ENCODE measurements at regions not wholly inside any gene's neighbourhood (a gene's known extent, or its start where the extent isn't known, plus 50 kb on each side); places are given as distances from the start of the nearest gene placed in this dataset.

DNA sequence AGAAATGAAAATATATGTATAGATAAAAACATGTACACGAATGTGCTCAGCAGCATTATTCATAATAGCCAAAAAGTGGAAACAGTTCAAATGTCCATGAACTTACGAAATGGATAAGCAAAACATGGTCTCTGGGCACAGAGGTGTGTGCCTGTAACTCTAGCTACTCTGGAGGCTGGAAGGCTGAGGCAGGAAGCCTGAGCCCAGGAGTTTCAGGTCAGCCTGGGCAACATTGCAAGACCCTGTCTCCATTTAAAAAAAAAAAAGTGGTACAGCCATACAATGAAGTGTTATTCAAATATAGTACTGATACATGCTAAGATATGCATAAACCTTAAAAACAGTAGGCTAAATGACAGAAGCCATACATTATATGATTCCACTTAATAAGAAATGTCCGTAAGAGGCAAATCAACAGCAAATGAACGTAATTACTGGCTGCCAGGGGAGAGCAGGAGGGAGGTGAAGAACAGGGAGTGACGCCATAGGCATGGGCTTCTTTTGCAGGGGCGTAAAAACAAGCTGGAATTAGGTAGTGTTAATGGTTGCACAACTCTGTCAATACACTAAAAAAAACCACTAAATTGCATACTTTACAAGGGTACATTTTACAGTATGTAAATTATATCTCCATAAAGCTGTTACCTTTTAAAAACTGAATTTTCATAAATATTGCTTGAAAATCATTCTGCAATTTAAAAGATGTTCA, 87.2 kb upstream of the PLEKHM1 start:
- Mint-ChIP-seq H3K9me3 (ENCODE audit: unreplicated experiment) (no peaks in the 10 kb centered on the region), H3K4me3 (ENCODE audit: unreplicated experiment) (no peak overlapping the region), H3K27me3 (ENCODE audit: unreplicated experiment) (no peaks in the 10 kb centered on the region), H3K36me3 (ENCODE audit: unreplicated experiment) (peaks cover 13% of the 10 kb centered on the region), H3K27ac (ENCODE audit: unreplicated experiment) (no peak overlapping the region), H3K4me1 (ENCODE audit: unreplicated experiment) (peaks cover 37% of the 10 kb centered on the region)
- TF ChIP-seq, protein P1, sequence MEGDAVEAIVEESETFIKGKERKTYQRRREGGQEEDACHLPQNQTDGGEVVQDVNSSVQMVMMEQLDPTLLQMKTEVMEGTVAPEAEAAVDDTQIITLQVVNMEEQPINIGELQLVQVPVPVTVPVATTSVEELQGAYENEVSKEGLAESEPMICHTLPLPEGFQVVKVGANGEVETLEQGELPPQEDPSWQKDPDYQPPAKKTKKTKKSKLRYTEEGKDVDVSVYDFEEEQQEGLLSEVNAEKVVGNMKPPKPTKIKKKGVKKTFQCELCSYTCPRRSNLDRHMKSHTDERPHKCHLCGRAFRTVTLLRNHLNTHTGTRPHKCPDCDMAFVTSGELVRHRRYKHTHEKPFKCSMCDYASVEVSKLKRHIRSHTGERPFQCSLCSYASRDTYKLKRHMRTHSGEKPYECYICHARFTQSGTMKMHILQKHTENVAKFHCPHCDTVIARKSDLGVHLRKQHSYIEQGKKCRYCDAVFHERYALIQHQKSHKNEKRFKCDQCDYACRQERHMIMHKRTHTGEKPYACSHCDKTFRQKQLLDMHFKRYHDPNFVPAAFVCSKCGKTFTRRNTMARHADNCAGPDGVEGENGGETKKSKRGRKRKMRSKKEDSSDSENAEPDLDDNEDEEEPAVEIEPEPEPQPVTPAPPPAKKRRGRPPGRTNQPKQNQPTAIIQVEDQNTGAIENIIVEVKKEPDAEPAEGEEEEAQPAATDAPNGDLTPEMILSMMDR (IDR thresholded peaks at IDR 0.05), result no peak
- no peak for DNase-seq (ENCODE audit: extremely low spot score, unreplicated experiment)

GRCh38 chr17:45578516-45579455, 88.3 kb upstream of the PLEKHM1 start:
- no peak overlapping the region for H3K4me3 Mint-ChIP-seq (ENCODE audit: unreplicated experiment)
- TF ChIP-seq, protein P1 (IDR thresholded peaks at IDR 0.05), result no peak

DNA sequence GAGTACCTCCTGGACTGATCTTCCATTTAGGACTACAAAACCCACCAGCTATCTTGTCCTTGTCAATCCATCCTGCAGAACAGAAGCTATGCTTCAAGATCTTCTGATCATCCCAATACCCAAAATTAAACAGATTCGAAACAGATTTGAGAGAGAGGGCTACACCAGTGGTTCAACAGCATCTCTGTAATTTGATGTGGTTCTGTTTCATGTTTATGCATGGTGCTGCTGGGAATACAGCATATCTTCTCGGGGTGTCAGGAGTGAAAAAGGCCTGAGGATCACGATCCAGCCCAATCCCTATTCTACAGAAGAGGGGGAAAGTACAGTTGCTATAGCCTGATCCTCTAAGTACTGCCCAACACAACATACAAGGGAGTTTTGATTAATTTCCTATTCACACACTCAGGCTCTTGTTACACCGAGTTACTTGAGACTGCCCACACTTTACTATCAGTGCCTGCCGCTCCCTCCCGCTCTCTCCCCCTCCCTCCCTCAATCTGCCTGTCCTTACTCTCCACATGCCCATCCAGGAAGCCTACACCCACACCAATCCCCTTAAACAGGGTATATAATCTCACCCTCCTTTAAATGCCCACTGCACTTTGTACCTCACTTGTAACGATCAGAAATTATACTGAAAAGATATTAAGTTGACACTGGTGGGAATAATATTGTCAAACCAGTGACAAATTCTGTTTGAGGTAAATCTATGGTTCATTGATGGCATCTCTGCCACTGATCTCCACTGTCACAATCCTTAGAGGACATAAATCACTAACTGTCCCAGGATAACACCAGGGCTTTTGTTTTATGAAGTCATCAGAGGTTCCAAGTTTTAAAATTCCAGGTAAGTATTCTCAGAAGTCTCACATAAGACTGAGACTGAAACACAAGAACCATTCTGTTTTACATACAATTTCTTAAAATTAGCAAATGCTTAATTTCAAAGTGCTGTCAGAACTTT, 89.3 kb upstream of the PLEKHM1 start:
- H3K9me3 Mint-ChIP-seq (ENCODE audit: unreplicated experiment), result no peaks in the 10 kb centered on the region
- DNase-seq (ENCODE audit: extremely low spot score, unreplicated experiment), result no peak
- no peak overlapping the region for H3K27ac Mint-ChIP-seq (ENCODE audit: unreplicated experiment)
- H3K36me3 Mint-ChIP-seq (ENCODE audit: unreplicated experiment), result peaks cover 13% of the 10 kb centered on the region
- H3K4me1 Mint-ChIP-seq (ENCODE audit: unreplicated experiment), result peaks cover 36% of the 10 kb centered on the region
- TF ChIP-seq, protein P1 (IDR thresholded peaks at IDR 0.05), result no peak
- H3K27me3 Mint-ChIP-seq (ENCODE audit: unreplicated experiment), result no peaks in the 10 kb centered on the region
- H3K4me3 Mint-ChIP-seq (ENCODE audit: unreplicated experiment), result no peak overlapping the region

More at GRCh38 chr17:45578516-45579455, 88.3 kb upstream of the PLEKHM1 start:
- Mint-ChIP-seq H3K36me3 (ENCODE audit: unreplicated experiment) (peaks cover 13% of the 10 kb centered on the region), H3K27ac (ENCODE audit: unreplicated experiment) (no peak overlapping the region), H3K9me3 (ENCODE audit: unreplicated experiment) (no peaks in the 10 kb centered on the region), H3K27me3 (ENCODE audit: unreplicated experiment) (no peaks in the 10 kb centered on the region), H3K4me1 (ENCODE audit: unreplicated experiment) (peaks cover 42% of the 10 kb centered on the region)
- no peak for DNase-seq (ENCODE audit: extremely low spot score, unreplicated experiment)

DNA sequence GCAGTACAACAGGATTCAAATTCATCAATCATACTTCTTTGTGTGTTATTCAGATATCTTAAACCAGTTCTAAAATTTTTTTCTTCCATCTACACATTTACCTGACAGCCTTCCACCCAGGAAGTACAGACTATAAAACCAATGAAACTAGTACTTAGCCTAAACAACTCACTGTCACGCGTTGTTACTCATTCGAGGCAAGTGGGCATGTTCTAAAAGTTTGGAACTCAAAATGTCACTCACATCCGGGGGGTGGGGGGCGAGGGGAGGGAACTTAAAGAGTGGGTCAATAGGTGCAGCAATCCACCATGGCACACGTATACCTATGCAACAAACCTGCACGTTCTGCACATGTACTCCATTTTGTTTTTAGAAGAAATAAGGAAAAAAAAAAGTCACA, 90.4 kb upstream of the PLEKHM1 start:
- Mint-ChIP-seq H3K36me3 (ENCODE audit: unreplicated experiment) (peaks cover 14% of the 10 kb centered on the region), H3K9me3 (ENCODE audit: unreplicated experiment) (no peaks in the 10 kb centered on the region), H3K4me3 (ENCODE audit: unreplicated experiment) (no peak overlapping the region), H3K27me3 (ENCODE audit: unreplicated experiment) (no peaks in the 10 kb centered on the region), H3K27ac (ENCODE audit: unreplicated experiment) (no peak overlapping the region), H3K4me1 (ENCODE audit: unreplicated experiment) (peaks cover 30% of the 10 kb centered on the region)
- TF ChIP-seq, protein P1 (IDR thresholded peaks at IDR 0.05), result no peak
- no peak for DNase-seq (ENCODE audit: extremely low spot score, unreplicated experiment)
